DND-41 (cell line): ENCODE measurements at regions not wholly inside any gene's neighbourhood (a gene's known extent, or its start where the extent isn't known, plus 50 kb on each side); places are given as distances from the start of the nearest gene placed in this dataset.

ENCODE experiments used
- ATAC-seq: fragments of 200-7000 bp; cut with Tn5 transposase; 3 replicates; pipeline ENCODE4 v1.9.1; 2021; ENCODE audit warnings: low read depth; ENCODE audit not compliant: insufficient read depth
- DNase-seq: peaks from one replicate; pipeline ENCODE4 v3.0.0-alpha.2; 2020
- H2AFZ ChIP-seq: 2 replicates; pipeline ENCODE4 v1.6.0; 2012; ENCODE audit warnings: low read depth, low read length
- H3K27ac ChIP-seq: 2 replicates; pipeline ENCODE4 v1.5.1; 2012; ENCODE audit warnings: low read length, inconsistent platforms
- H3K27me3 ChIP-seq: fragments of 200-600 bp; sonication (generic); 2 replicates; pipeline ENCODE4 v1.6.0; 2012; ENCODE audit warnings: low read length, mild to moderate bottlenecking, inconsistent platforms; ENCODE audit not compliant: insufficient read depth, poor library complexity
- H3K36me3 ChIP-seq: 2 replicates; pipeline ENCODE4 v1.5.1; 2012; ENCODE audit warnings: low read length, inconsistent platforms; ENCODE audit not compliant: insufficient read depth
- H3K4me1 ChIP-seq: 2 replicates; pipeline ENCODE4 v1.5.1; 2012; ENCODE audit warnings: mild to moderate bottlenecking, low read length; ENCODE audit not compliant: insufficient read depth
- H3K4me2 ChIP-seq: 2 replicates; pipeline ENCODE4 v1.6.0; 2012; ENCODE audit warnings: mild to moderate bottlenecking, moderate library complexity, low read length, inconsistent platforms; ENCODE audit not compliant: insufficient read depth
- H3K4me3 ChIP-seq, 2 experiments: fragments of 200-600 bp in 1 of 2; shearing (Covaris generic) in 1 of 2; 2 replicates each; pipeline ENCODE4 v1.5.1; 2012 to 2016; ENCODE audit warnings: inconsistent platforms in 2 of 2, low read length in 2 of 2, mild to moderate bottlenecking in 2 of 2, low read depth in 1 of 2, moderate library complexity in 1 of 2
- H3K79me2 ChIP-seq: 2 replicates; pipeline ENCODE4 v1.6.0; 2012; ENCODE audit warnings: low read length, inconsistent platforms; ENCODE audit not compliant: insufficient read depth
- H3K9ac ChIP-seq: 2 replicates; pipeline ENCODE4 v1.6.0; 2012; ENCODE audit warnings: low read depth, mild to moderate bottlenecking, inconsistent platforms, low read length, moderate library complexity
- H3K9me3 ChIP-seq: 2 replicates; pipeline ENCODE4 v1.5.1; 2012; ENCODE audit warnings: low read length, moderate library complexity, mild to moderate bottlenecking, inconsistent platforms; ENCODE audit not compliant: insufficient read depth, severe bottlenecking
- H4K20me1 ChIP-seq: 2 replicates; pipeline ENCODE4 v1.6.0; 2012; ENCODE audit warnings: low read length; ENCODE audit not compliant: insufficient read depth
- CTCF ChIP-seq: IDR thresholded peaks from 2 replicates; pipeline ENCODE4 v1.5.1; 2012; ENCODE audit warnings: borderline replicate concordance, low read length, moderate library complexity, mild to moderate bottlenecking; ENCODE audit not compliant: poor library complexity, severe bottlenecking; ENCODE audit errors: extremely low read depth
- EZH2 ChIP-seq: IDR thresholded peaks from 3 replicates; pipeline ENCODE4 v1.6.1; 2012; ENCODE audit warnings: borderline replicate concordance, low read depth, mild to moderate bottlenecking, moderate library complexity, low read length, inconsistent platforms; ENCODE audit not compliant: severe bottlenecking

GRCh38 chr2:120826716-120827410, 91.2 kb downstream of the GLI2 start:
- H3K36me3 ChIP-seq: no peaks in the 10 kb centered on the region

GRCh38 chr2:120828066-120828465, 92.4 kb downstream of the GLI2 start:
- Histone ChIP-seq H3K9me3 (no peaks in the 10 kb centered on the region), H3K9ac (no peak overlapping the region), H3K27ac (no peak overlapping the region), H3K79me2 (no peaks in the 10 kb centered on the region), H3K36me3 (no peaks in the 10 kb centered on the region), H3K4me1 (no peaks in the 10 kb centered on the region), H2AFZ (no peak overlapping the region), H3K4me3 (no peak overlapping the region), H3K27me3 (peaks cover 4% of the 10 kb centered on the region), H3K4me2 (no peak overlapping the region), H4K20me1 (0 out of 2 replicates have a peak, but pooled peaks cover 4% of the 10 kb centered on the region)
- TF ChIP-seq EZH2 (no peak), CTCF (no peak)
- no peak for DNase-seq
- no peak for ATAC-seq

More at GRCh38 chr2:120826716-120827410, 91.2 kb downstream of the GLI2 start:
- no peak for DNase-seq
- Histone ChIP-seq H3K79me2 (no peaks in the 10 kb centered on the region), H2AFZ (no peak overlapping the region), H3K27me3 (no peaks in the 10 kb centered on the region), H3K4me3 (no peak overlapping the region), H4K20me1 (0 out of 2 replicates have a peak, but pooled peaks cover 4% of the 10 kb centered on the region), H3K4me1 (no peaks in the 10 kb centered on the region), H3K9ac (no peak overlapping the region), H3K9me3 (no peaks in the 10 kb centered on the region), H3K4me2 (no peak overlapping the region), H3K27ac (no peak overlapping the region)
- TF ChIP-seq CTCF: no peak
- no peak for TF ChIP-seq EZH2
- ATAC-seq: no peak

- H3K9ac ChIP-seq: no peak overlapping the region
- TF ChIP-seq CTCF: no peak
- no peak for TF ChIP-seq EZH2
- DNase-seq: no peak
- H3K4me1 ChIP-seq: no peaks in the 10 kb centered on the region
- no peaks in the 10 kb centered on the region for H3K9me3 ChIP-seq
- H2AFZ ChIP-seq: no peak overlapping the region
- no peaks in the 10 kb centered on the region for H3K79me2 ChIP-seq
- no peak overlapping the region for H3K27ac ChIP-seq
- H4K20me1 ChIP-seq: 0 out of 2 replicates have a peak, but pooled peaks cover 4% of the 10 kb centered on the region
- no peak overlapping the region for H3K4me3 ChIP-seq
- H3K4me2 ChIP-seq: no peak overlapping the region
- ATAC-seq: no peak
- peaks cover 4% of the 10 kb centered on the region for H3K27me3 ChIP-seq
- no peaks in the 10 kb centered on the region for H3K36me3 ChIP-seq
These were observed 93.4 kb downstream of the GLI2 start for GRCh38 chr2:120828829-120829632.
